Fibroblast of lung (primary cell): ENCODE measurements at regions not wholly inside any gene's neighbourhood (a gene's known extent, or its start where the extent isn't known, plus 50 kb on each side); places are given as distances from the start of the nearest gene placed in this dataset.

Experiments used
- DNase-seq, 2 donors: peaks; one replicate each; pipeline versions ENCODE4 v3.0.0 to v3.0.0-alpha.2; 2010; ENCODE audit warnings: low read depth in 2 of 2
- H2AFZ ChIP-seq: 2 replicates; pipeline ENCODE4 v1.5.1; 2012; ENCODE audit warnings: low read length, control low read depth, inconsistent platforms
- H3K27ac ChIP-seq: 2 replicates; pipeline ENCODE4 v1.5.1; 2011; ENCODE audit warnings: low read length, control low read depth; ENCODE audit not compliant: insufficient read depth
- H3K27me3 ChIP-seq: 2 replicates; pipeline ENCODE4 v1.5.1; 2011; ENCODE audit warnings: mild to moderate bottlenecking, low read length; ENCODE audit not compliant: control insufficient read depth, insufficient read depth
- H3K36me3 ChIP-seq: 2 replicates; pipeline ENCODE4 v1.5.1; 2011; ENCODE audit warnings: low read length; ENCODE audit not compliant: control insufficient read depth, insufficient read depth
- H3K4me1 ChIP-seq: 2 replicates; pipeline ENCODE4 v1.5.1; 2011; ENCODE audit warnings: low read length; ENCODE audit not compliant: control insufficient read depth, insufficient read depth; ENCODE audit errors: extremely low read depth
- H3K4me2 ChIP-seq: 2 replicates; pipeline ENCODE4 v1.5.1; 2011; ENCODE audit warnings: low read length, control low read depth; ENCODE audit not compliant: insufficient read depth; ENCODE audit errors: extremely low read depth
- H3K4me3 ChIP-seq, 4 experiments: fragments of 200-600 bp in 1 of 4; sonication (generic) in 1 of 4; replicated peaks in 1 of 4; 2 replicates each; pipeline ENCODE4 v1.5.1; 2011 to 2016; ENCODE audit warnings: low read length in 4 of 4, low read depth in 3 of 4, mild to moderate bottlenecking in 3 of 4, control low read depth in 2 of 4, inconsistent platforms in 1 of 4, mixed read lengths in 1 of 4; ENCODE audit not compliant: insufficient read depth in 1 of 4; ENCODE audit errors: control extremely low read depth in 1 of 4
- H3K79me2 ChIP-seq: 2 replicates; pipeline ENCODE4 v1.5.1; 2012; ENCODE audit warnings: mild to moderate bottlenecking, low read length, inconsistent platforms; ENCODE audit not compliant: control insufficient read depth, insufficient read depth
- H3K9ac ChIP-seq: 2 replicates; pipeline ENCODE4 v1.5.1; 2011; ENCODE audit warnings: mild to moderate bottlenecking, low read length, control low read depth; ENCODE audit not compliant: insufficient read depth
- H3K9me3 ChIP-seq: 2 replicates; pipeline ENCODE4 v1.5.1; 2012; ENCODE audit warnings: low read depth, low read length; ENCODE audit not compliant: control insufficient read depth, insufficient read depth
- H4K20me1 ChIP-seq: 2 replicates; pipeline ENCODE4 v1.5.1; 2011; ENCODE audit warnings: low read length; ENCODE audit not compliant: control insufficient read depth, insufficient read depth; ENCODE audit errors: extremely low read depth
- CTCF ChIP-seq, 2 donors: IDR thresholded peaks in 1 of 2; conservative IDR thresholded peaks in 1 of 2; 1 replicate in 1 of 2; 2 replicates in 1 of 2; pipeline ENCODE4 v1.5.1; 2011 to 2012; ENCODE audit warnings: low read length in 2 of 2, control low read depth in 1 of 2, inconsistent platforms in 1 of 2, low read depth in 1 of 2, mild to moderate bottlenecking in 1 of 2
- EZH2 ChIP-seq: IDR thresholded peaks from 2 replicates; pipeline ENCODE4 v1.5.1; 2012; ENCODE audit warnings: low read length, control low read depth, mild to moderate bottlenecking; ENCODE audit errors: missing control alignments

DNA sequence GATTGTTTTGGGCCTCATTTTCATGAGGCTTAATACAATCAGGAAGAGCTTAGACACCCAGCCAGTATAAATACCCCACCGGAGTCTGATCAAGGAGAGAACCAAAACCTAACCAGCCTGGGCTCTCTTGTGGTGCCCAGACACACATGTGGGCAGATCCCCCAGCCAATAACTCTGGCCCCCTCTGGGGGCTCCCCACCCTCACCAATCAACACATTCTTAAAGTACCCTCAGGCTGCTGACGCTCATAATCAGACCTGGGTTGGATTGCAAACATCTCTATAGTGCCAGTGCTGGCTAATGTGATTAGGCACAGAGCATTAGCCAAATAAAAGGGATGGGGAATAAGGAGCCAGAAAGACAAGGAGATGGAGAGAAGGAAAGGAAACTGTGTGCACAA is 329.6 kb downstream of the BCL11A start:
- no peaks in the 10 kb centered on the region for H3K4me1 ChIP-seq
- no peaks in the 10 kb centered on the region for H3K36me3 ChIP-seq
- H3K27ac ChIP-seq, result no peak overlapping the region
- H3K4me2 ChIP-seq, result no peak overlapping the region
- H4K20me1 ChIP-seq, result no peaks in the 10 kb centered on the region
- H3K9ac ChIP-seq, result no peak overlapping the region
- no peak overlapping the region for H3K4me3 ChIP-seq
- no peak overlapping the region for H2AFZ ChIP-seq
- no peaks in the 10 kb centered on the region for H3K9me3 ChIP-seq
- H3K27me3 ChIP-seq, result no peaks in the 10 kb centered on the region
- no peak for DNase-seq
- H3K79me2 ChIP-seq, result no peaks in the 10 kb centered on the region
- no peak for TF ChIP-seq CTCF (conservative IDR thresholded peaks at IDR 0.05 in 1 of 2, IDR thresholded peaks at IDR 0.05 in 1 of 2; ENCODE audit: low read depth in 1 of 2, low read length in 2 of 2)
- no peak for TF ChIP-seq EZH2

DNA sequence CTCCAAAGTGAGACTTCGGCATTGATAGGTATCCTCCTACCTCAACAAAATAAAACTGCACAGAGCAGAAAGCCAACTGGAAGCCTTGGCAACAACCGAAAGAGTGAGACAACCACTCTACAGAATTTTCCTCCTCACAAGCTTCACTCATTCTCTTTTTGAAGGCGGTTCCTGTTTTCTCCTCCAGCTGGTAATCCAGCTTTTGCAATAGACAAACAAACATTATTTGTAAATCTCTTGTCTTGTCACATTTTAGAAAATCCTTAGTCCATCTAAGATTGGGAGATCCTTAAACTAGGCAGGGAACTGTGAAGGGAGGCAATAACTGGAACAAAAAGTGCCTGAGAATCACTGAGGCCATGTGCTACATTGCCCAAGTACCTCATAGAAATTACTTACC is 332.4 kb downstream of the BCL11A start:
- no peak overlapping the region for H2AFZ ChIP-seq
- no peaks in the 10 kb centered on the region for H3K36me3 ChIP-seq
- no peak overlapping the region for H3K4me2 ChIP-seq
- no peak overlapping the region for H3K4me3 ChIP-seq
- no peak for DNase-seq
- H3K9ac ChIP-seq, result no peak overlapping the region
- TF ChIP-seq CTCF (conservative IDR thresholded peaks at IDR 0.05 in 1 of 2, IDR thresholded peaks at IDR 0.05 in 1 of 2; ENCODE audit: low read depth in 1 of 2, low read length in 2 of 2), result no peak
- no peak for TF ChIP-seq EZH2
- no peaks in the 10 kb centered on the region for H3K4me1 ChIP-seq
- no peaks in the 10 kb centered on the region for H3K27me3 ChIP-seq
- no peak overlapping the region for H3K27ac ChIP-seq
- no peaks in the 10 kb centered on the region for H3K9me3 ChIP-seq
- no peaks in the 10 kb centered on the region for H3K79me2 ChIP-seq
- H4K20me1 ChIP-seq, result no peaks in the 10 kb centered on the region

DNA sequence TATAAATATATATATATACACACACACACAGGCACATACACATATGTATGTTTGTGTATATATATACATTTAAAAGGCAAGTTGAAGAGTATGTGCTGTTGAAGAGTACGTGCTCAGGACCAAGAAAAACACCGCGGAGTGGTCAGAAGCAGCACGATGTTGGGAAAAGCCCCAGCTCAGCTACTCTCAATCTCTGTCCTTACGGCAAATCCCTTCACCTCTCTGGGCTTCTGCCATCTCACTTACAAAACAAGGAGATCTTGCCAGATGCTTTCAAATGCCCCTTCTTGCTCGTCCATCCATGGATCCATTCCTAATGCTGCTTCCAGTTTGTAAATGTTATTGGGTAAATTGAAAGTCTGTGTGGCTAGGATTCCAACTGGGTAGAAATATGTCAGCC is 333.9 kb downstream of the BCL11A start:
- no peak overlapping the region for H3K27ac ChIP-seq
- H3K9ac ChIP-seq, result no peak overlapping the region
- no peaks in the 10 kb centered on the region for H4K20me1 ChIP-seq
- H3K27me3 ChIP-seq, result no peaks in the 10 kb centered on the region
- no peaks in the 10 kb centered on the region for H3K79me2 ChIP-seq
- H2AFZ ChIP-seq, result no peak overlapping the region
- TF ChIP-seq EZH2, result no peak
- no peak for TF ChIP-seq CTCF (conservative IDR thresholded peaks at IDR 0.05 in 1 of 2, IDR thresholded peaks at IDR 0.05 in 1 of 2; ENCODE audit: low read depth in 1 of 2, low read length in 2 of 2)
- H3K9me3 ChIP-seq, result no peaks in the 10 kb centered on the region
- H3K36me3 ChIP-seq, result no peaks in the 10 kb centered on the region
- no peaks in the 10 kb centered on the region for H3K4me1 ChIP-seq
- no peak overlapping the region for H3K4me3 ChIP-seq
- H3K4me2 ChIP-seq, result no peak overlapping the region
- DNase-seq, result no peak
